ENCODE measurements at regions not wholly inside any gene's neighbourhood (a gene's known extent, or its start where the extent isn't known, plus 50 kb on each side); places are given as distances from the start of the nearest gene placed in this dataset.
A peak's percentile ranks its signal among the peaks of the same experiment; 100 is the strongest.
"Not testable (repeated sequence)": the region's sequence is repeated elsewhere in the genome, so short reads cannot be mapped to it uniquely, and the experiment has no call there.

DNA sequence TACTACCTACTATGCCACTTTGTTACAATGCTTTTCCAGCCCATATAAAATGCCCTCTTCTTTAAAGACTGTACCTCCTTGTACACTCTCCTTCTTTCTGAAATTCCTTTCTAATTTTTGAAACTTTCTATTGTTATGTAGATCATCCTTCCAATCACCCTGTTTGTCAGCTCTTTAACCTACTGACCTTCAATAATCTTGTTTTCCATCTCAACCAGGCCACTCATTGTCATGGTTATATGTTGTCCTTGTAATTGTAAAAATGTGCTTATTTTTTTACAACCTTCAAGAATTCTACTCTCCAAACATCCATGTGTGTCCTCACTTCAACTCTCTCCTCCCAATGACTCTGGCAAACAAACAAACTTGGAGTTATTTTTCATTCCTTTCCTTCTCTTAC lies 1172.6 kb upstream of the CELF2 start:
- no peaks in the 10 kb centered on the region for H3K36me3 ChIP-seq (ENCODE audit: control insufficient read depth, insufficient read depth, low read length)
- DNase-seq (ENCODE audit: low read depth in 4 of 6, low spot score in 6 of 6) = no peak
- no peaks in the 10 kb centered on the region for H3K27me3 ChIP-seq (ENCODE audit: control insufficient read depth, insufficient read depth, low read length)
- H3K9me3 ChIP-seq (ENCODE audit: control insufficient read depth, insufficient read depth, low read length) = no peaks in the 10 kb centered on the region
- no peak overlapping the region for H3K27ac ChIP-seq (ENCODE audit: low read depth, low read length)
- no peaks in the 10 kb centered on the region for H3K4me1 ChIP-seq (ENCODE audit: control insufficient read depth, insufficient read depth, low read length)
- H3K4me3 ChIP-seq (ENCODE audit: low read depth, low read length) = no peak overlapping the region

DNA sequence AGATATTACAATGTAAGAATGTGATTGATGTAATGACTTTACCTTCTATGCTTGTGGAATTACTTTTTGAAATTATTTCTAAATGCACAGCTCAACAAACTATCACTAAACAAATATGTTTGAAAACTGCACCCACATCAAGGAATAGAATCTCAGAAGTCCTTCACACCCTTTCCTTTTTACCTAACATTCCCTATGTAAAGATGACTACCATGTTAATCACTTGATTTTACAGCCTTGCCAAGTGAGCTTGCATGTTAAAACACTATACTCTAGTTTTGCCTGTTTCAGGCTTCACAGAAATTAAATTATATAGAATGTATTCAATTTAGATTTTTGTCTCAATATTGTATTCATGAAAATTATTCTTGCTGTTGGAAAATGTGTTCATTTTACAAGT lies 1169.4 kb upstream of the CELF2 start:
- DNase-seq (ENCODE audit: low read depth in 4 of 6, low spot score in 6 of 6) = no peak
- no peaks in the 10 kb centered on the region for H3K4me1 ChIP-seq (ENCODE audit: control insufficient read depth, insufficient read depth, low read length)
- no peak overlapping the region for H3K27ac ChIP-seq (ENCODE audit: low read depth, low read length)
- H3K4me3 ChIP-seq (ENCODE audit: low read depth, low read length) = no peak overlapping the region
- H3K9me3 ChIP-seq (ENCODE audit: control insufficient read depth, insufficient read depth, low read length) = peaks cover 5% of the 10 kb centered on the region
- no peaks in the 10 kb centered on the region for H3K27me3 ChIP-seq (ENCODE audit: control insufficient read depth, insufficient read depth, low read length)
- no peaks in the 10 kb centered on the region for H3K36me3 ChIP-seq (ENCODE audit: control insufficient read depth, insufficient read depth, low read length)

DNA sequence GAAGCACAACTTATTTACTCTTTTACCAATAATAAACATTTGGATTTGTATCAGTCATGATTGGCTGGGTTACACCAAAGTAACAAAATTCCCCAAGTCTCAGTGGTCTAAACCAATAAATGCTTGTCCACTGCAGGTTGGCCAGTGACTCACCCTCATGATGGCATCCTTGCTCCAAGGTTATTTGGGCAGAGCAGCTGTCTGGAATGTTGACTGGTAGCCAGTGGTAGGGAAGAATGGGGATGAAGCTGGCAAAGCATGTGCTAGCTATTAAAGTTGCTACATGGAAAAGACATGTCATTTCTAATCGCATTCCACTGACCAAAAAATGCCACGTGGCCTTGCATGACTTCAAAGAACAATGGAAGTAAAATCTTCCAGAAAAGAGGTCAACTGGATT lies 1168.7 kb upstream of the CELF2 start:
- peaks cover 5% of the 10 kb centered on the region for H3K9me3 ChIP-seq (ENCODE audit: control insufficient read depth, insufficient read depth, low read length)
- no peak overlapping the region for H3K27ac ChIP-seq (ENCODE audit: low read depth, low read length)
- no peaks in the 10 kb centered on the region for H3K27me3 ChIP-seq (ENCODE audit: control insufficient read depth, insufficient read depth, low read length)
- no peaks in the 10 kb centered on the region for H3K36me3 ChIP-seq (ENCODE audit: control insufficient read depth, insufficient read depth, low read length)
- WGBS (ENCODE audit: insufficient coverage) = 100% methylated on average over 1 of the region's 2 CpGs
- no peak overlapping the region for H3K4me3 ChIP-seq (ENCODE audit: low read depth, low read length)
- no peaks in the 10 kb centered on the region for H3K4me1 ChIP-seq (ENCODE audit: control insufficient read depth, insufficient read depth, low read length)
- DNase-seq (ENCODE audit: low read depth in 4 of 6, low spot score in 6 of 6) = no peak

DNA sequence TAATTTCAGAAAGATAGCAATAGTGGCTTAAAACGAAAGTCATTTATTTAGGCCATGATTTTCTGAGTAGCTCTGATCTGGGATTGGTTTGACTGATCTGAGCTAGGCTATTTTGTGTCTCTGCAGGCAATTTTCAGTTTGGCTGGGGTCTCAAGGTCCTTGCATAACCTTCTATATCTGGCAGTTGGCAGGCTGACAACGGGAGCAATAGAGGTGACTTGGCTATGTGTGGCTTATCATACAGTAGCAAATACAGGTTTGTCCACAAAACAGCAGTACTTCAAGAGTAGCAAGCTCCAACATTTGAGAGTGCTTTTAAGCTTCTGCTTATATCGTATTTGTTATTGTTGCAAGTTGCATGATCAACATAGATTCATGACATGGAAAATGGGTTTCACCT lies 1167.3 kb upstream of the CELF2 start:
- no peak overlapping the region for H3K27ac ChIP-seq (ENCODE audit: low read depth, low read length)
- H3K27me3 ChIP-seq (ENCODE audit: control insufficient read depth, insufficient read depth, low read length) = no peaks in the 10 kb centered on the region
- H3K4me1 ChIP-seq (ENCODE audit: control insufficient read depth, insufficient read depth, low read length) = no peaks in the 10 kb centered on the region
- DNase-seq (ENCODE audit: low read depth in 4 of 6, low spot score in 6 of 6) = no peak
- no peak overlapping the region for H3K4me3 ChIP-seq (ENCODE audit: low read depth, low read length)
- 100% methylated on average over 1 of the region's 3 CpGs for WGBS (ENCODE audit: insufficient coverage)
- H3K9me3 ChIP-seq (ENCODE audit: control insufficient read depth, insufficient read depth, low read length) = peaks cover 5% of the 10 kb centered on the region
- no peaks in the 10 kb centered on the region for H3K36me3 ChIP-seq (ENCODE audit: control insufficient read depth, insufficient read depth, low read length)

DNA sequence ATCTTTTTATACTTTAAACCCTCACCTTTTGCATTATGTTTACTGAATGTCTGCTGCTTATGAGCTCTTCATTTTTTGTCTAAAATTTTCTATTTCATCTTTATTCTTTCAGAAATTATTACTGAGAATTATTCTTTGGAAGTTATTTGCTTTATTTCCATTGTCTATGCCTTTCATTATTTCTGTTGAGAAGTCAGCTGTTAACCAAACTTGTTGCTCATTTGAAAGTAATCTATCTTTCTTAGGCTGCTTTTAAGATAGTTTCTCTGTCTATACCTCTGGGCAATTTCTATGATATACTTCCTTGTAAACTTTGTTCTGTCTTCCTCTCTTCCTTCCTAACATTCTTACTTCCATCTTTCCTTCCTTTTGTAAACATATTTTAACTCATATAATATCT lies 1165.9 kb upstream of the CELF2 start:
- peaks cover 5% of the 10 kb centered on the region for H3K9me3 ChIP-seq (ENCODE audit: control insufficient read depth, insufficient read depth, low read length)
- no peaks in the 10 kb centered on the region for H3K27me3 ChIP-seq (ENCODE audit: control insufficient read depth, insufficient read depth, low read length)
- no peaks in the 10 kb centered on the region for H3K4me1 ChIP-seq (ENCODE audit: control insufficient read depth, insufficient read depth, low read length)
- DNase-seq (ENCODE audit: low read depth in 4 of 6, low spot score in 6 of 6) = no peak
- no peak overlapping the region for H3K4me3 ChIP-seq (ENCODE audit: low read depth, low read length)
- H3K27ac ChIP-seq (ENCODE audit: low read depth, low read length) = no peak overlapping the region
- no peaks in the 10 kb centered on the region for H3K36me3 ChIP-seq (ENCODE audit: control insufficient read depth, insufficient read depth, low read length)

DNA sequence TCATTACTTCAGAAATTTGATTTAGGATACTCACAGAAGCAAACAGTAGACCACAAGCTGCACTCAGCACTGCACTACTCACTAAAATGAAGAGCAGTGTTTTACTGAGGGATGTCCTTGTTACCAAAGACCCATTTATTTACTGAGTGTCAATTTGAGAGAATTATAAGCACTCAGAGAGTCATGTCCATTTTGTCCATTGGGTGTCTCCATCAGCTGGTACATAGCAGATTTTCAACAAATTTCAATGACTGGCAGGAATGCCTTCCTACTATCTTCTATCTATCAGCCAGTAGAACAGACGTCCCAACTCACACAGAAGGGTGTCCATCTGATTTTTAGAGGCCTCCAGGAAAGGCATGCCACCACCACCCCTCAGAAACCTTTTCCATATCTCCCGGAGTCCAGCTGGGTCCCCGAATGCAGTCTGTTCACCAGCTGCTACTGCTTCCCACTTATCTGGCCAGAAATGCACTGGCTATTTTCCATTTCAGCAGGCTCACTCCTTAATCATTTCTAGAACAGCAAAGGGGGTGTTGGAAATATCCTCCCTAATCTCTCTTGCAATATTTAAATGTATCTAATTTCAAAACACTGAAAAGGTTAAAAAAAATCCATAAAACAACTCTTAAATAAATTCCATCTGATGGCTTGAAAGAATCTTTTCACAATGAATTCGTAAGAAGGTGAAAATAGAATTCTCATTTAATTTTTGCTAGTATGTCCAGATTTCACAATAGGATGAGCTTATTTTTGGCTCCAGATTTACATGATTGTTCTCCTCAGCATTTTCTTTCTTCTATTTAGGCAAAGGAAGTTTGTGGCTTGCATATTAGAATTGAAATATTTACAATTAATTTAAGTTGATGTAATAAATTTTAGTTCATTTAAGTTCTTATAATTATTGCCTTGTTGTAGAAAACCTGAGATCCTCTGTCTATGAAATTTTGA lies 1164.0 kb upstream of the CELF2 start:
- no peaks in the 10 kb centered on the region for H3K4me1 ChIP-seq (ENCODE audit: control insufficient read depth, insufficient read depth, low read length)
- WGBS (ENCODE audit: insufficient coverage) = 80% methylated on average over 3 of the region's 4 CpGs
- H3K9me3 ChIP-seq (ENCODE audit: control insufficient read depth, insufficient read depth, low read length) = peaks cover 5% of the 10 kb centered on the region
- H3K27me3 ChIP-seq (ENCODE audit: control insufficient read depth, insufficient read depth, low read length) = no peaks in the 10 kb centered on the region
- no peak overlapping the region for H3K27ac ChIP-seq (ENCODE audit: low read depth, low read length)
- peak in 2 of 6 donors; percentile 15 to 64 for DNase-seq (ENCODE audit: low read depth in 4 of 6, low spot score in 6 of 6)
- no peaks in the 10 kb centered on the region for H3K36me3 ChIP-seq (ENCODE audit: control insufficient read depth, insufficient read depth, low read length)
- H3K4me3 ChIP-seq (ENCODE audit: low read depth, low read length) = no peak overlapping the region

DNA sequence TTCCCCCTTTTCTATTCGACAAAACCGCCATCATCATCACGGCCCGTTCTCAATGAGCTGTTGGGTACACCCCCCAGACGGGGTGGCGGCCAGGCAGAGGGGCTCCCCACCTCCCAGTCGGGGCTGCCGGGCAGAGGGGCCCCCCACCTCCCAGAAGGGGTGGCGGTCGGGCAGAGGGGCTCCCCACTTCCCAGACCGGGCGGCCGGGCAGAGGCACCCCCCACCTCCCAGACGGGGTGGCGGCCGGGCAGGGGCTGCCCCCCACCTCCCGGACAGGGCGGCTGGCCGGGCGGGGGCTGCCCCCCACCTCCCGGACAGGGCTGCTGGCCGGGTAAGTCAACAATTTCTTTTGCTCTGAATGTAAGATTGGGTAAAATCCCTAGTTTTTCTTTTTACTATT lies 1162.2 kb upstream of the CELF2 start:
- not testable (repeated sequence) for H3K4me1 ChIP-seq (ENCODE audit: control insufficient read depth, insufficient read depth, low read length); H3K27ac ChIP-seq (ENCODE audit: low read depth, low read length); DNase-seq (ENCODE audit: low read depth in 4 of 6, low spot score in 6 of 6); H3K27me3 ChIP-seq (ENCODE audit: control insufficient read depth, insufficient read depth, low read length); H3K9me3 ChIP-seq (ENCODE audit: control insufficient read depth, insufficient read depth, low read length); H3K4me3 ChIP-seq (ENCODE audit: low read depth, low read length); H3K36me3 ChIP-seq (ENCODE audit: control insufficient read depth, insufficient read depth, low read length)
- no CpG with 5 or more reads among the region's 22 CpGs for whole genome bisulfite sequencing (ENCODE audit: insufficient coverage)

DNA sequence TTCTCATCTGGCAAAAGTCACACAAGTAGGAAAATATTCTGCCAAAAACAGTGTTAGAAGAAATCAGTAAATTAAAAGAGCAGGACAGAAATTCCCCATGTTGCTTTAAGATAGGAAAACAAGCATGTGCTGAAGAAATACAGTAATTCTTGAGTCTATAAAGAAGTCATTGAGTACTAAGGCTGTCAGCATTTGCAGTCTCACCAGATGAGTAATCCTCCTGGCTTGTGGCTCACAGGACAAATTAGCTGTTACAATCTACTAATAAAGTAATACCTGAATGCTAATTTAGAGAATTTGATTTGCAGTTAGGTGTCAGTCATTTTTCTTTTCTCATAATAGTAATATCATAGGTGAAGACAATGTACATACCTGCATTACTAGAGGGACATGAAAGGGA lies 1158.9 kb upstream of the CELF2 start:
- H3K4me1 ChIP-seq (ENCODE audit: control insufficient read depth, insufficient read depth, low read length) = no peaks in the 10 kb centered on the region
- no peaks in the 10 kb centered on the region for H3K36me3 ChIP-seq (ENCODE audit: control insufficient read depth, insufficient read depth, low read length)
- no peaks in the 10 kb centered on the region for H3K9me3 ChIP-seq (ENCODE audit: control insufficient read depth, insufficient read depth, low read length)
- H3K4me3 ChIP-seq (ENCODE audit: low read depth, low read length) = no peak overlapping the region
- peak in 1 of 6 donors; percentile 37 for DNase-seq (ENCODE audit: low read depth in 4 of 6, low spot score in 6 of 6)
- H3K27ac ChIP-seq (ENCODE audit: low read depth, low read length) = no peak overlapping the region
- H3K27me3 ChIP-seq (ENCODE audit: control insufficient read depth, insufficient read depth, low read length) = no peaks in the 10 kb centered on the region

DNA sequence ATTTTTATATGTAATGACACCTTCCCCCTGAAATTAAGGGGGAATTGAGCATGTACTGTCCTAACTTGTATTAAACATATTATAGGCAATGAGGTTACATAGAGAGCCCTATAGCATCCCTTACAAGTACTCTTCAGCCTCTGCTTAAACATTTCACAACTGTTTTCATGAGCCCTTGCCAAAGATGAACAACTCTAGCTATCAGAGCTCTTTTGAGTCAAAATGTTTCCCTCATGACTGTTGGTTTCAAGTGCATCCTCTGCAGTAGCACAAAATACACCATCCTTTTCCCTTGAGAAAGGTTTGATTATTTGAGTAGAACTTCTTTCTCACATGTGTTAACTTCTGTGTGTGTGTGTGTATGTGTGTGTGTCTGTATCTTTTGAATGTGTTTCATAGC lies 1157.6 kb upstream of the CELF2 start:
- H3K27me3 ChIP-seq (ENCODE audit: control insufficient read depth, insufficient read depth, low read length) = no peaks in the 10 kb centered on the region
- H3K9me3 ChIP-seq (ENCODE audit: control insufficient read depth, insufficient read depth, low read length) = no peaks in the 10 kb centered on the region
- H3K4me1 ChIP-seq (ENCODE audit: control insufficient read depth, insufficient read depth, low read length) = no peaks in the 10 kb centered on the region
- no peak overlapping the region for H3K4me3 ChIP-seq (ENCODE audit: low read depth, low read length)
- no peak overlapping the region for H3K27ac ChIP-seq (ENCODE audit: low read depth, low read length)
- no peaks in the 10 kb centered on the region for H3K36me3 ChIP-seq (ENCODE audit: control insufficient read depth, insufficient read depth, low read length)
- DNase-seq (ENCODE audit: low read depth in 4 of 6, low spot score in 6 of 6) = no peak

DNA sequence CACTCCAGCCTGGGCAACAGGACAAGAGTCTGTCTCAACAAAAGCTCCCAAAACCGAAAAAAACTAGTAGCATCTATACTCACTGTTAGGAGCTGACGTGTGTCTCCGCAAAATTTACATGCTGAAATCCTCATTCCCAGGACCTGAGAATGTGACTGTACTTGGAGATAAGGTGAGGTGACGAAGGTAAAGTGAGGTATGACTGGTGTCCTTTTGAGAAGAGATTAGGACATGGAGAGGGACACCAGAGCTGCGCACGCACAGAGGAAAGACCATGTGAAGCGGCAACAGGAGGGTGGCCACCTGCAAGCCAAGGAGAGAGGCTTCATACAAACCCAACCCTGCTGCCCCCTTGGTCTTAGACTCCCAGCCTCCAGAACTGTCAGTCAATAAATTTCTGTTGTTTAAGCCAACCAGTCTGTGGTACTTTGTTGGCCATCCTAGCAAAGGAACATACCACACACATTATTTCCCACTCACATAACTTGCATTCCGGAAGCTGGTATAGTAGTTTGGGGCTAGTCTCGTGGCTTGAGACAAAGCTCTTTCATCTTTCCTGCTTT lies 1154.0 kb upstream of the CELF2 start:
- no peaks in the 10 kb centered on the region for H3K9me3 ChIP-seq (ENCODE audit: control insufficient read depth, insufficient read depth, low read length)
- 97% methylated on average over 5 of the region's 9 CpGs for WGBS (ENCODE audit: insufficient coverage)

More for the DNA sequence above, 1154.0 kb upstream of the CELF2 start:
- Histone ChIP-seq H3K4me3 (ENCODE audit: low read depth, low read length) (no peak overlapping the region), H3K27ac (ENCODE audit: low read depth, low read length) (no peak overlapping the region), H3K27me3 (ENCODE audit: control insufficient read depth, insufficient read depth, low read length) (no peaks in the 10 kb centered on the region), H3K36me3 (ENCODE audit: control insufficient read depth, insufficient read depth, low read length) (no peaks in the 10 kb centered on the region), H3K4me1 (ENCODE audit: control insufficient read depth, insufficient read depth, low read length) (no peaks in the 10 kb centered on the region)
- no peak for DNase-seq (ENCODE audit: low read depth in 4 of 6, low spot score in 6 of 6)
